H7 (cell line): ENCODE measurements at regions not wholly inside any gene's neighbourhood (a gene's known extent, or its start where the extent isn't known, plus 50 kb on each side); places are given as distances from the start of the nearest gene placed in this dataset.
A peak's percentile ranks its signal among the peaks of the same experiment; 100 is the strongest.

Source experiments
- DNase-seq: peaks from one replicate; pipeline ENCODE4 v3.0.0; 2012
- H3K27me3 ChIP-seq: 2 replicates; pipeline ENCODE4 v1.6.0; 2011; ENCODE audit warnings: mild to moderate bottlenecking, low read length; ENCODE audit not compliant: control insufficient read depth, insufficient read depth
- H3K36me3 ChIP-seq: replicated peaks from 2 replicates; pipeline ENCODE4 v1.5.1; 2011; ENCODE audit warnings: low read length; ENCODE audit not compliant: control insufficient read depth, insufficient read depth
- H3K4me3 ChIP-seq: 2 replicates; pipeline ENCODE4 v1.5.1; 2011; ENCODE audit warnings: low read depth, mild to moderate bottlenecking, control low read depth, low read length, moderate library complexity; ENCODE audit not compliant: insufficient read depth

GRCh38 chr6:170172825-170173256 is 118.0 kb downstream of the DLL1 start:
- Histone ChIP-seq H3K36me3 (no peaks in the 10 kb centered on the region), H3K4me3 (no peak overlapping the region), H3K27me3 (no peaks in the 10 kb centered on the region)
- DNase-seq: peak; percentile 37

GRCh38 chr6:170172392-170172791 is 118.5 kb downstream of the DLL1 start:
- Histone ChIP-seq H3K27me3 (no peaks in the 10 kb centered on the region), H3K4me3 (no peak overlapping the region), H3K36me3 (no peaks in the 10 kb centered on the region)
- no peak for DNase-seq

GRCh38 chr6:170167657-170168159 is 123.2 kb downstream of the DLL1 start:
- H3K27me3 ChIP-seq: no peaks in the 10 kb centered on the region
- DNase-seq: no peak
- no peaks in the 10 kb centered on the region for H3K36me3 ChIP-seq
- no peak overlapping the region for H3K4me3 ChIP-seq

GRCh38 chr6:170166511-170167122 is 124.3 kb downstream of the DLL1 start:
- DNase-seq: no peak
- H3K27me3 ChIP-seq: no peaks in the 10 kb centered on the region
- H3K36me3 ChIP-seq: no peaks in the 10 kb centered on the region
- no peak overlapping the region for H3K4me3 ChIP-seq

GRCh38 chr6:170165471-170166117 is 125.3 kb downstream of the DLL1 start:
- Histone ChIP-seq H3K4me3 (no peak overlapping the region), H3K36me3 (no peaks in the 10 kb centered on the region), H3K27me3 (no peaks in the 10 kb centered on the region)
- DNase-seq: no peak

GRCh38 chr6:170165085-170165470 is 125.8 kb downstream of the DLL1 start:
- no peak for DNase-seq
- no peaks in the 10 kb centered on the region for H3K27me3 ChIP-seq

GRCh38 chr6:170164271-170164900 is 126.5 kb downstream of the DLL1 start:
- Histone ChIP-seq H3K36me3 (no peaks in the 10 kb centered on the region), H3K4me3 (no peak overlapping the region), H3K27me3 (no peaks in the 10 kb centered on the region)
- no peak for DNase-seq

More at GRCh38 chr6:170165085-170165470, 125.8 kb downstream of the DLL1 start:
- H3K36me3 ChIP-seq: no peaks in the 10 kb centered on the region
- no peak overlapping the region for H3K4me3 ChIP-seq

- no peaks in the 10 kb centered on the region for H3K36me3 ChIP-seq
- H3K4me3 ChIP-seq: no peak overlapping the region
- no peak for DNase-seq
- H3K27me3 ChIP-seq: no peaks in the 10 kb centered on the region
These were observed 127.3 kb downstream of the DLL1 start for GRCh38 chr6:170163405-170164170.

GRCh38 chr6:170162775-170163404 is 128.0 kb downstream of the DLL1 start:
- Histone ChIP-seq H3K4me3 (no peak overlapping the region), H3K27me3 (no peaks in the 10 kb centered on the region), H3K36me3 (no peaks in the 10 kb centered on the region)
- no peak for DNase-seq

GRCh38 chr6:170162011-170162774 is 128.7 kb downstream of the DLL1 start:
- no peak for DNase-seq
- H3K4me3 ChIP-seq: no peak overlapping the region

GRCh38 chr6:170160628-170161611 is 130.0 kb downstream of the DLL1 start:
- Histone ChIP-seq H3K27me3 (no peaks in the 10 kb centered on the region), H3K4me3 (no peak overlapping the region), H3K36me3 (no peaks in the 10 kb centered on the region)
- DNase-seq: peak; percentile 77

More at GRCh38 chr6:170162011-170162774, 128.7 kb downstream of the DLL1 start:
- Histone ChIP-seq H3K27me3 (no peaks in the 10 kb centered on the region), H3K36me3 (no peaks in the 10 kb centered on the region)

GRCh38 chr6:170160031-170160627 is 130.7 kb downstream of the DLL1 start:
- peak; percentile 83 for DNase-seq
- no peak overlapping the region for H3K4me3 ChIP-seq
- no peaks in the 10 kb centered on the region for H3K27me3 ChIP-seq
- no peaks in the 10 kb centered on the region for H3K36me3 ChIP-seq
